ENCODE measurements at regions not wholly inside any gene's neighbourhood (a gene's known extent, or its start where the extent isn't known, plus 50 kb on each side); places are given as distances from the start of the nearest gene placed in this dataset.
A peak's percentile ranks its signal among the peaks of the same experiment; 100 is the strongest.

DNA sequence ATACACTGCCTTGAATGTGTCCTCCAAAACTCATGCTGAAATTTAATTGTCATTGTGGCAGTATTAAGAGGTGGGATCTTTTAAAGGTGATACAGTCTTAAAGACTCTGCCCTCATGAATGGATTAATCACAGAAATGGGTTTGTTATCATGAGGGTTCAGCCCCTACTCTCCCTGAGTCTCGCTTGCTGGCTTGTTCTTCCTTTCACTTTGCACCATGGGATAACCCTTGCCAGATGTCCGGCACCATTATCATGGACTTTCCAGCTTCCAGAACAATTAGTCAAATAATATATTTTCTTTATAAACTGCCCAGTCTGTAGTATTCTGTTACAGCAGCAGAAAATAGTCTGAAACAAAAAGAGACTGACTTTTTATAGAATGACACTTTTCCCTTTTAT lies 67.9 kb upstream of the TENT5A start:
- no peaks in the 10 kb centered on the region for H3K9me3 ChIP-seq (ENCODE audit: control extremely low read depth in 1 of 5, control insufficient read depth in 4 of 5, insufficient read depth in 2 of 5, low read depth in 1 of 5, low read length in 4 of 5)
- ChIA-PET POLR2A (interaction anchor here (0.7 kb wide), 2 partner anchors 36 to 1816 kb away, joined by 3 to 4 read pairs; partner anchors contain the start of gene TTK), CTCF (no interaction called here)
- H3K4me3 ChIP-seq (ENCODE audit: control insufficient read depth in 1 of 7, extremely low read depth in 1 of 7, insufficient read depth in 4 of 7, low read depth in 2 of 7, low read length in 6 of 7): no peak overlapping the region
- no peak overlapping the region for H3K27ac ChIP-seq (ENCODE audit: insufficient read depth in 1 of 2, low read depth in 1 of 2, low read length in 2 of 2, poor library complexity in 1 of 2, severe bottlenecking in 2 of 2)
- H3K27me3 ChIP-seq (replicated peaks in 2 of 5; ENCODE audit: control insufficient read depth in 4 of 5, insufficient read depth in 5 of 5, low read length in 4 of 5): no peaks in the 10 kb centered on the region
- H3K4me1 ChIP-seq (ENCODE audit: control extremely low read depth in 1 of 4, control insufficient read depth in 4 of 4, insufficient read depth in 4 of 4, low read length in 3 of 4): peaks cover 6 to 31% (median 17%) of the 10 kb centered on the region in 4 experiments
- H3K36me3 ChIP-seq (ENCODE audit: control insufficient read depth in 4 of 4, insufficient read depth in 4 of 4, low read length in 3 of 4): no peaks in the 10 kb centered on the region
- WGBS (ENCODE audit: insufficient coverage): 100% methylated on average over 1 of the region's 2 CpGs
- DNase-seq: no peak

DNA sequence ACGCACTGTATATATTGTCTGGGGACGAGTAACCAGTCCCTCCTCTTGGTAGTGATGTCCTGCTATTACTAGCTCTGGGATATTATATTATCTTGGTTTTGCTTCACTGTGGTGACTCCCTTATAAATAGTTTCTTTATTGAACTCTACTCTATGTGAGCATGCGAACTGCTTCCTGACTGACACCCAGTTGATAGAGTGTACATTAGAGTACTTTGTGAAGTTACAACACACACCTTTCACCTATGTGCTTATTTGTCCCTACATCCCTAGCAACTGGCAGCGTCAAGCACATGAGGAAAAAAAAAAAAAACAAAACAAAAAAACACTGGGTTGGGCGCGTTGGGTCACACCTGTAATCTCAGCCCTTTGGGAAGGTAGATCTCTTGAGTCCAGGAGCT lies 67.3 kb upstream of the TENT5A start:
- Histone ChIP-seq H3K4me1 (ENCODE audit: control extremely low read depth in 1 of 4, control insufficient read depth in 4 of 4, insufficient read depth in 4 of 4, low read length in 3 of 4) (peaks cover 6 to 35% (median 18%) of the 10 kb centered on the region in 4 experiments), H3K4me3 (ENCODE audit: control insufficient read depth in 1 of 7, extremely low read depth in 1 of 7, insufficient read depth in 4 of 7, low read depth in 2 of 7, low read length in 6 of 7) (no peak overlapping the region), H3K27me3 (replicated peaks in 2 of 5; ENCODE audit: control insufficient read depth in 4 of 5, insufficient read depth in 5 of 5, low read length in 4 of 5) (no peaks in the 10 kb centered on the region), H3K36me3 (ENCODE audit: control insufficient read depth in 4 of 4, insufficient read depth in 4 of 4, low read length in 3 of 4) (no peaks in the 10 kb centered on the region), H3K9me3 (ENCODE audit: control extremely low read depth in 1 of 5, control insufficient read depth in 4 of 5, insufficient read depth in 2 of 5, low read depth in 1 of 5, low read length in 4 of 5) (no peaks in the 10 kb centered on the region), H3K27ac (ENCODE audit: insufficient read depth in 1 of 2, low read depth in 1 of 2, low read length in 2 of 2, poor library complexity in 1 of 2, severe bottlenecking in 2 of 2) (no peak overlapping the region)
- no peak for DNase-seq
- CTCF ChIA-PET: interaction anchor here (0.8 kb wide), 1 partner anchor 41 kb away, joined by 3 read pairs; no protein-coding TSS in a partner anchor
- 100% methylated on average over 3 of the region's 6 CpGs for WGBS (ENCODE audit: insufficient coverage)
- POLR2A ChIA-PET: interaction anchor here (0.7 kb wide), 2 partner anchors 37 to 1815 kb away, joined by 3 to 4 read pairs; partner anchors contain the start of gene TTK

DNA sequence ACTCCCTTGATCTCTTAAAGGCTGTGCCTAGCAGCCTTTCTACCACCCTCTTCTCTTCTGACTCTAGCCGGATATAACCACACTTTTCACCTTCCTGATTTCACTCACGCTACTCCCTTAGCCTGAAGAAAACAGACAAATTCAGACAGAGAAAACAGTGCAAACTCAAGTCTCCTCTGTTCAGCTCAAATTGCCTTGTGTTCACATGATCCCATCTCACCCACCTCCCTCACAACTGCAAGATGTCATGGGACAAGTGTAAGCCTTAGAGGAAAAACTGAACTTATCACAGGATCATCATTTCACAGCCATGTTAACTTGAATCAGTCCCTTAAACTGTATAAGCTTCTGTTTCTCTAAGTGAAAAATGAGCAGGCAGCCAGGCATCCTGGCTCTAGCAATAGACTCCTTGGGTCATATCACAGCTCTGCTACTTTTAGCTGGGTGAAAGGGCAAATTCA lies 66.5 kb upstream of the TENT5A start:
- no peaks in the 10 kb centered on the region for H3K9me3 ChIP-seq (ENCODE audit: control extremely low read depth in 1 of 5, control insufficient read depth in 4 of 5, insufficient read depth in 2 of 5, low read depth in 1 of 5, low read length in 4 of 5)
- ChIA-PET CTCF (interaction anchor here (0.8 to 1.9 kb wide), 5 partner anchors 12 to 76 kb away, joined by 3 to 5 read pairs (median 3); no protein-coding TSS in a partner anchor), POLR2A (interaction anchor here (0.6 kb wide), 1 partner anchor 60 kb away, joined by 3 read pairs; no protein-coding TSS in a partner anchor)
- WGBS (ENCODE audit: insufficient coverage): 0% methylated on average over 2 of the region's 2 CpGs
- no peaks in the 10 kb centered on the region for H3K27me3 ChIP-seq (replicated peaks in 2 of 5; ENCODE audit: control insufficient read depth in 4 of 5, insufficient read depth in 5 of 5, low read length in 4 of 5)
- H3K27ac ChIP-seq (ENCODE audit: insufficient read depth in 1 of 2, low read depth in 1 of 2, low read length in 2 of 2, poor library complexity in 1 of 2, severe bottlenecking in 2 of 2): peak overlapping the region in 1 of 2 experiments; percentile 9
- DNase-seq: peak in 2 of 3 donors; percentile 56 to 66
- peak overlapping the region in 1 of 7 experiments; percentile 19 for H3K4me3 ChIP-seq (ENCODE audit: control insufficient read depth in 1 of 7, extremely low read depth in 1 of 7, insufficient read depth in 4 of 7, low read depth in 2 of 7, low read length in 6 of 7)
- peaks cover 6 to 43% (median 18%) of the 10 kb centered on the region in 4 experiments for H3K4me1 ChIP-seq (ENCODE audit: control extremely low read depth in 1 of 4, control insufficient read depth in 4 of 4, insufficient read depth in 4 of 4, low read length in 3 of 4)
- H3K36me3 ChIP-seq (ENCODE audit: control insufficient read depth in 4 of 4, insufficient read depth in 4 of 4, low read length in 3 of 4): no peaks in the 10 kb centered on the region

DNA sequence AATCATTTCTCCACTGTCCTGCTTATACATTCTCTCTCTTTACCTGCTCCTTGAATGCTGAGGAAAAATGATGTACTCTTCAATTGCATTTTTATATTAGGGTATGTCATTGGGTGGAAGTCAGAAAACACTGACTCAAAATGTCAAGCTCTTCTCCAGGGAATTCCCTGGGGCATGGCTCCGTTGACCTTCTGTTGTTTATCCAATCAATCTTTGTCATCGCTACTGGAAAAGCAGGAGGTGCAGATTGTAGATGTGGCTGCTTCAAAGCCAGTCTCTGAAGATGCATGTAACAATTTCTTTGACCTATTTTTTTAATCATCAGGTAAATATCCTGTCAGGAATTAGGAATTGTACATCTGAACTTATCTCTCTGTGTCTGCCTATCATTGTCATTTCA lies 63.9 kb upstream of the TENT5A start:
- Histone ChIP-seq H3K36me3 (ENCODE audit: control insufficient read depth in 4 of 4, insufficient read depth in 4 of 4, low read length in 3 of 4) (no peaks in the 10 kb centered on the region), H3K27me3 (replicated peaks in 2 of 5; ENCODE audit: control insufficient read depth in 4 of 5, insufficient read depth in 5 of 5, low read length in 4 of 5) (no peaks in the 10 kb centered on the region), H3K4me1 (ENCODE audit: control extremely low read depth in 1 of 4, control insufficient read depth in 4 of 4, insufficient read depth in 4 of 4, low read length in 3 of 4) (peaks cover 16 to 68% (median 34%) of the 10 kb centered on the region in 4 experiments), H3K9me3 (ENCODE audit: control extremely low read depth in 1 of 5, control insufficient read depth in 4 of 5, insufficient read depth in 2 of 5, low read depth in 1 of 5, low read length in 4 of 5) (no peaks in the 10 kb centered on the region), H3K27ac (ENCODE audit: insufficient read depth in 1 of 2, low read depth in 1 of 2, low read length in 2 of 2, poor library complexity in 1 of 2, severe bottlenecking in 2 of 2) (no peak overlapping the region), H3K4me3 (ENCODE audit: control insufficient read depth in 1 of 7, extremely low read depth in 1 of 7, insufficient read depth in 4 of 7, low read depth in 2 of 7, low read length in 6 of 7) (no peak overlapping the region)
- 100% methylated on average over 1 of the region's 2 CpGs for WGBS (ENCODE audit: insufficient coverage)
- no peak for DNase-seq
- CTCF ChIA-PET: interaction anchor here (0.6 to 1.3 kb wide), 4 partner anchors 15 to 421 kb away, joined by 3 to 5 read pairs (median 3); no protein-coding TSS in a partner anchor
- POLR2A ChIA-PET: no interaction called here

DNA sequence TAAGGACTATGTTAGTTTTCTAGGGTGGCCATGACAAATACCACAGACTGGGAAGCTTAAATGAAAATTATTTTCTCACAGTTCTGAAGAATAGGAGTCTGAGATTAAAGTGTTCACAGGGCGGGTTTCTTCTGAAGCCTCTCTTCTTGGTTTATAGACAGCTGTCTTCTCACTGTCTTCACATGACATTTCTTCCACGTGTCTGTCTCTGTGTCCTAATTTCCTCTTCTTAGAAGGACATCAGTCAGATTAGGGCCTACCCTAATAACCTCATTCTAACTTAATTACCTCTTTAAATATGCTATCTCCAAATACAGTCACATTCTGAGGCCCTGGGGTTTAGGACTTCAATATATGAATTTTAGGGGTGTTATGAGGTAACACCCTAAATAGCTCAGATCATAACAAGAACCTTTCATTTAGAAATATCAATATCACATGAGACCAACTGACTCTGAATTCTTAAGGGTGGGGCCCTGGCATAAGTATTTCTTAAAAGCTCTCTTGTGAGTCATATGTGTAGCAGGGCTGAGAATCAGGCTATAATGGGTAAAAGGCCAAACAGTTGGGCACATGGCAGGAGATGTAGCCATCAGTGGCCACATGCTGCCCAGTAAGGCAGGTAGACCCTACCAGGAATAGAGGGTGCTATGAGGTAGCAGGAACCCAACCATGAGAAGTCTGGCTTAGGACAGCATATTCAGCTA lies 62.0 kb upstream of the TENT5A start:
- Histone ChIP-seq H3K4me1 (ENCODE audit: control extremely low read depth in 1 of 4, control insufficient read depth in 4 of 4, insufficient read depth in 4 of 4, low read length in 3 of 4) (peaks cover 30 to 79% (median 44%) of the 10 kb centered on the region in 4 experiments), H3K27ac (ENCODE audit: insufficient read depth in 1 of 2, low read depth in 1 of 2, low read length in 2 of 2, poor library complexity in 1 of 2, severe bottlenecking in 2 of 2) (no peak overlapping the region), H3K4me3 (ENCODE audit: control insufficient read depth in 1 of 7, extremely low read depth in 1 of 7, insufficient read depth in 4 of 7, low read depth in 2 of 7, low read length in 6 of 7) (no peak overlapping the region), H3K36me3 (ENCODE audit: control insufficient read depth in 4 of 4, insufficient read depth in 4 of 4, low read length in 3 of 4) (no peaks in the 10 kb centered on the region), H3K27me3 (replicated peaks in 2 of 5; ENCODE audit: control insufficient read depth in 4 of 5, insufficient read depth in 5 of 5, low read length in 4 of 5) (no peaks in the 10 kb centered on the region), H3K9me3 (ENCODE audit: control extremely low read depth in 1 of 5, control insufficient read depth in 4 of 5, insufficient read depth in 2 of 5, low read depth in 1 of 5, low read length in 4 of 5) (no peaks in the 10 kb centered on the region)
- POLR2A ChIA-PET: no interaction called here
- WGBS (ENCODE audit: insufficient coverage): 60% methylated on average over 1 of the region's 2 CpGs
- DNase-seq: no peak
- CTCF ChIA-PET: interaction anchor here (0.7 to 1.5 kb wide), 4 partner anchors 11 to 132 kb away, joined by 3 read pairs; no protein-coding TSS in a partner anchor

DNA sequence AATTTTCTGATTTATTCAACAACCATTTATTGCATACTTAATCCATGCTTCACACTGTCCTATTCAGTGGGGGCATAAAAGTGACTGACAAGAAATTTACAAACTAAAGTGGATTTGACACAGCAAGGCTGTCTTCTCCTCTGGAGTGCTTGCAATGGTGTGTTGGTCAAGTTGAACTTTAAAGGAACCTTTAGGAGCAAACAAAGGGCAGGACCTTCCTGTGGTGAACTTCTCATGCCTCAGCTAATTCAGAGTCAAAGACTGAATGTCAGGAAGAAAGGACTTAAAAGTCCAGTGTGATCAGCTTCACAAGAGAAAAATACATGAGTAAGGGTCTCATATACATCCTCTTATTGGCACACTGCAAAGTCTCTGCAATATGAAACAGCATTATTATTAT lies 60.8 kb upstream of the TENT5A start:
- POLR2A ChIA-PET: no interaction called here
- H3K4me3 ChIP-seq (ENCODE audit: control insufficient read depth in 1 of 7, extremely low read depth in 1 of 7, insufficient read depth in 4 of 7, low read depth in 2 of 7, low read length in 6 of 7): peak overlapping the region in 2 of 7 experiments; percentile 45 to 71

DNA sequence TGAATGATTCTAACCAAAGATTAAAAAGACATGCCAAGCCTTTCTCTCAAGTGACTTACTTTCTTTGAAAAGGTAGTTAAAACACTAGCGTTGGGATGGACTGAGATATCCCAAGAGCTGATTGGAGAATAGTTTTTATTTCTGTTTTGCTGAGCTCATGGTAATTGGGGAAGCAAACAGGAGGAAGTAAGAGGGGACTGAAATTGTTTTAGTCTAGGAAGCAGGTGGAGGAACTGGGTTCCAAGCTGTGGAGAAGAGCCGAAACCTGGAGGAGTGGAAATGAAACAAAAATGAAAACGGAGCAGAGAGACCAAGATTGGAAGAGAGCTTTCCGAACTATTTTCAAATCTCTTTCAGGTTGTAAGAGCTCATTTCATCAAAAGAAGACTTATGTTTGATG lies 59.9 kb upstream of the TENT5A start:
- ChIA-PET CTCF (interaction anchor here (0.8 to 1.4 kb wide), 4 partner anchors 17 to 61 kb away, joined by 3 to 6 read pairs (median 4); partner anchors contain the start of gene TENT5A), POLR2A (interaction anchor here (0.5 to 1.3 kb wide), 2 partner anchors 39 to 61 kb away, joined by 3 to 4 read pairs; no protein-coding TSS in a partner anchor)
- Histone ChIP-seq H3K4me1 (ENCODE audit: control extremely low read depth in 1 of 4, control insufficient read depth in 4 of 4, insufficient read depth in 4 of 4, low read length in 3 of 4) (peaks cover 32 to 85% (median 48%) of the 10 kb centered on the region in 4 experiments), H3K27me3 (replicated peaks in 2 of 5; ENCODE audit: control insufficient read depth in 4 of 5, insufficient read depth in 5 of 5, low read length in 4 of 5) (no peaks in the 10 kb centered on the region), H3K9me3 (ENCODE audit: control extremely low read depth in 1 of 5, control insufficient read depth in 4 of 5, insufficient read depth in 2 of 5, low read depth in 1 of 5, low read length in 4 of 5) (no peaks in the 10 kb centered on the region), H3K27ac (ENCODE audit: insufficient read depth in 1 of 2, low read depth in 1 of 2, low read length in 2 of 2, poor library complexity in 1 of 2, severe bottlenecking in 2 of 2) (peak overlapping the region in 1 of 2 experiments; percentile 56), H3K4me3 (ENCODE audit: control insufficient read depth in 1 of 7, extremely low read depth in 1 of 7, insufficient read depth in 4 of 7, low read depth in 2 of 7, low read length in 6 of 7) (peak overlapping the region in 6 of 7 experiments; percentile 39 to 71 (median 56)), H3K36me3 (ENCODE audit: control insufficient read depth in 4 of 4, insufficient read depth in 4 of 4, low read length in 3 of 4) (no peaks in the 10 kb centered on the region)
- peak; percentile 55 to 90 (median 87) for DNase-seq
- WGBS (ENCODE audit: insufficient coverage): 0% methylated on average over 2 of the region's 4 CpGs

More for the DNA sequence above, 60.8 kb upstream of the TENT5A start:
- no peak for DNase-seq
- Histone ChIP-seq H3K27ac (ENCODE audit: insufficient read depth in 1 of 2, low read depth in 1 of 2, low read length in 2 of 2, poor library complexity in 1 of 2, severe bottlenecking in 2 of 2) (no peak overlapping the region), H3K36me3 (ENCODE audit: control insufficient read depth in 4 of 4, insufficient read depth in 4 of 4, low read length in 3 of 4) (no peaks in the 10 kb centered on the region), H3K9me3 (ENCODE audit: control extremely low read depth in 1 of 5, control insufficient read depth in 4 of 5, insufficient read depth in 2 of 5, low read depth in 1 of 5, low read length in 4 of 5) (no peaks in the 10 kb centered on the region), H3K4me1 (ENCODE audit: control extremely low read depth in 1 of 4, control insufficient read depth in 4 of 4, insufficient read depth in 4 of 4, low read length in 3 of 4) (peaks cover 28 to 79% (median 43%) of the 10 kb centered on the region in 4 experiments), H3K27me3 (replicated peaks in 2 of 5; ENCODE audit: control insufficient read depth in 4 of 5, insufficient read depth in 5 of 5, low read length in 4 of 5) (no peaks in the 10 kb centered on the region)
- CTCF ChIA-PET: interaction anchor here (1.0 to 1.4 kb wide), 2 partner anchors 20 to 61 kb away, joined by 4 to 6 read pairs; partner anchors contain the start of gene TENT5A

Data from common myeloid progenitor, CD34-positive (primary cell).